ENCODE measurements at regions not wholly inside any gene's neighbourhood (a gene's known extent, or its start where the extent isn't known, plus 50 kb on each side); places are given as distances from the start of the nearest gene placed in this dataset.
A peak's percentile ranks its signal among the peaks of the same experiment; 100 is the strongest.

- Histone ChIP-seq H2BK12ac (ENCODE audit: low read length) (no peak overlapping the region), H2BK5ac (ENCODE audit: low read depth, low read length, poor library complexity) (no peak overlapping the region), H3K27ac (ENCODE audit: low read depth, low read length) (no peak overlapping the region), H3K79me2 (ENCODE audit: control insufficient read depth, insufficient read depth, low read length, poor library complexity) (no peaks in the 10 kb centered on the region), H2BK120ac (ENCODE audit: insufficient read depth, low read length, poor library complexity) (no peak overlapping the region), H3K18ac (ENCODE audit: low read length) (no peak overlapping the region), H3K36me3 (ENCODE audit: control insufficient read depth in 1 of 2, insufficient read depth in 2 of 2, low read length in 2 of 2) (no peaks in the 10 kb centered on the region), H2AFZ (ENCODE audit: insufficient read depth, low read length, poor library complexity) (no peak overlapping the region), H3K4ac (ENCODE audit: low read depth, low read length) (no peak overlapping the region), H4K12ac (ENCODE audit: low read depth, low read length) (no peak overlapping the region), H3K14ac (ENCODE audit: low read length) (no peak overlapping the region), H3K79me1 (ENCODE audit: low read length) (no peaks in the 10 kb centered on the region), H3K9me3 (ENCODE audit: insufficient read depth, low read depth, low read length) (no peaks in the 10 kb centered on the region), H3K4me1 (ENCODE audit: control insufficient read depth in 1 of 2, insufficient read depth in 2 of 2, low read length in 2 of 2) (no peaks in the 10 kb centered on the region), H2AK5ac (ENCODE audit: low read length) (no peak overlapping the region), H4K91ac (ENCODE audit: low read depth, low read length) (no peak overlapping the region), H3K9ac (ENCODE audit: low read length) (no peak overlapping the region), H3K23ac (ENCODE audit: low read length) (no peak overlapping the region), H3K4me3 (ENCODE audit: low read depth, low read length) (no peak overlapping the region), H3K4me2 (ENCODE audit: low read length) (no peak overlapping the region), H4K8ac (ENCODE audit: low read depth, low read length) (no peak overlapping the region), H3K27me3 (ENCODE audit: insufficient read depth, low read length) (no peaks in the 10 kb centered on the region)
- peak in 1 of 2 donors; percentile 0 for DNase-seq
- WGBS (ENCODE audit: extremely low coverage, insufficient coverage, insufficient read length), result no CpG with 5 or more reads among the region's 4 CpGs
Observed at GRCh38 chrX:99752776-99753175, 657.3 kb downstream of the PCDH19 start.

GRCh38 chrX:99750721-99751120 lies 659.4 kb downstream of the PCDH19 start:
- no peak overlapping the region for H3K4ac ChIP-seq (ENCODE audit: low read depth, low read length)
- H3K79me1 ChIP-seq (ENCODE audit: low read length), result no peaks in the 10 kb centered on the region
- H4K8ac ChIP-seq (ENCODE audit: low read depth, low read length), result no peak overlapping the region
- H3K4me2 ChIP-seq (ENCODE audit: low read length), result no peak overlapping the region
- no peaks in the 10 kb centered on the region for H3K79me2 ChIP-seq (ENCODE audit: control insufficient read depth, insufficient read depth, low read length, poor library complexity)
- H3K27me3 ChIP-seq (ENCODE audit: insufficient read depth, low read length), result no peaks in the 10 kb centered on the region
- no peak overlapping the region for H3K27ac ChIP-seq (ENCODE audit: low read depth, low read length)
- no peak overlapping the region for H2BK5ac ChIP-seq (ENCODE audit: low read depth, low read length, poor library complexity)
- no peak overlapping the region for H2AK5ac ChIP-seq (ENCODE audit: low read length)
- no peaks in the 10 kb centered on the region for H3K9me3 ChIP-seq (ENCODE audit: insufficient read depth, low read depth, low read length)
- H3K4me1 ChIP-seq (ENCODE audit: control insufficient read depth in 1 of 2, insufficient read depth in 2 of 2, low read length in 2 of 2), result no peaks in the 10 kb centered on the region
- no peaks in the 10 kb centered on the region for H3K36me3 ChIP-seq (ENCODE audit: control insufficient read depth in 1 of 2, insufficient read depth in 2 of 2, low read length in 2 of 2)
- H2BK12ac ChIP-seq (ENCODE audit: low read length), result no peak overlapping the region
- no peak for DNase-seq
- no peak overlapping the region for H3K23ac ChIP-seq (ENCODE audit: low read length)
- H2AFZ ChIP-seq (ENCODE audit: insufficient read depth, low read length, poor library complexity), result no peak overlapping the region
- H4K12ac ChIP-seq (ENCODE audit: low read depth, low read length), result no peak overlapping the region
- H3K18ac ChIP-seq (ENCODE audit: low read length), result no peak overlapping the region
- no peak overlapping the region for H3K9ac ChIP-seq (ENCODE audit: low read length)
- no CpG with 5 or more reads among the region's 1 CpG for WGBS (ENCODE audit: extremely low coverage, insufficient coverage, insufficient read length)
- no peak overlapping the region for H2BK120ac ChIP-seq (ENCODE audit: insufficient read depth, low read length, poor library complexity)
- H3K14ac ChIP-seq (ENCODE audit: low read length), result no peak overlapping the region
- no peak overlapping the region for H3K4me3 ChIP-seq (ENCODE audit: low read depth, low read length)
- H4K91ac ChIP-seq (ENCODE audit: low read depth, low read length), result no peak overlapping the region

GRCh38 chrX:99722094-99722493 lies 688.0 kb downstream of the PCDH19 start:
- Histone ChIP-seq H3K27me3 (ENCODE audit: insufficient read depth, low read length) (no peaks in the 10 kb centered on the region), H3K79me2 (ENCODE audit: control insufficient read depth, insufficient read depth, low read length, poor library complexity) (no peaks in the 10 kb centered on the region), H3K79me1 (ENCODE audit: low read length) (no peaks in the 10 kb centered on the region), H2BK120ac (ENCODE audit: insufficient read depth, low read length, poor library complexity) (no peak overlapping the region), H4K8ac (ENCODE audit: low read depth, low read length) (no peak overlapping the region), H4K91ac (ENCODE audit: low read depth, low read length) (no peak overlapping the region), H3K23ac (ENCODE audit: low read length) (no peak overlapping the region), H3K9me3 (ENCODE audit: insufficient read depth, low read depth, low read length) (no peaks in the 10 kb centered on the region), H3K27ac (ENCODE audit: low read depth, low read length) (no peak overlapping the region), H3K18ac (ENCODE audit: low read length) (no peak overlapping the region), H3K4me1 (ENCODE audit: control insufficient read depth in 1 of 2, insufficient read depth in 2 of 2, low read length in 2 of 2) (no peaks in the 10 kb centered on the region), H2BK12ac (ENCODE audit: low read length) (no peak overlapping the region), H3K4me3 (ENCODE audit: low read depth, low read length) (no peak overlapping the region), H2BK5ac (ENCODE audit: low read depth, low read length, poor library complexity) (no peak overlapping the region), H4K12ac (ENCODE audit: low read depth, low read length) (no peak overlapping the region), H2AK5ac (ENCODE audit: low read length) (no peak overlapping the region), H3K4ac (ENCODE audit: low read depth, low read length) (no peak overlapping the region), H3K9ac (ENCODE audit: low read length) (no peak overlapping the region), H3K14ac (ENCODE audit: low read length) (no peak overlapping the region), H2AFZ (ENCODE audit: insufficient read depth, low read length, poor library complexity) (no peak overlapping the region), H3K36me3 (ENCODE audit: control insufficient read depth in 1 of 2, insufficient read depth in 2 of 2, low read length in 2 of 2) (no peaks in the 10 kb centered on the region), H3K4me2 (ENCODE audit: low read length) (no peak overlapping the region)
- peak in 1 of 2 donors; percentile 31 for DNase-seq
- WGBS (ENCODE audit: extremely low coverage, insufficient coverage, insufficient read length), result no CpG with 5 or more reads among the region's 3 CpGs

- Histone ChIP-seq H3K27me3 (ENCODE audit: insufficient read depth, low read length) (no peaks in the 10 kb centered on the region), H4K8ac (ENCODE audit: low read depth, low read length) (no peak overlapping the region), H3K23ac (ENCODE audit: low read length) (no peak overlapping the region), H2BK5ac (ENCODE audit: low read depth, low read length, poor library complexity) (no peak overlapping the region), H3K4me2 (ENCODE audit: low read length) (no peak overlapping the region), H3K79me1 (ENCODE audit: low read length) (no peaks in the 10 kb centered on the region), H3K9me3 (ENCODE audit: insufficient read depth, low read depth, low read length) (no peaks in the 10 kb centered on the region), H3K4ac (ENCODE audit: low read depth, low read length) (no peak overlapping the region), H3K79me2 (ENCODE audit: control insufficient read depth, insufficient read depth, low read length, poor library complexity) (no peaks in the 10 kb centered on the region), H2BK120ac (ENCODE audit: insufficient read depth, low read length, poor library complexity) (no peak overlapping the region), H3K27ac (ENCODE audit: low read depth, low read length) (no peak overlapping the region), H3K18ac (ENCODE audit: low read length) (no peak overlapping the region), H3K4me1 (ENCODE audit: control insufficient read depth in 1 of 2, insufficient read depth in 2 of 2, low read length in 2 of 2) (no peaks in the 10 kb centered on the region), H2AFZ (ENCODE audit: insufficient read depth, low read length, poor library complexity) (no peak overlapping the region), H3K9ac (ENCODE audit: low read length) (no peak overlapping the region), H2AK5ac (ENCODE audit: low read length) (no peak overlapping the region), H2BK12ac (ENCODE audit: low read length) (no peak overlapping the region), H4K91ac (ENCODE audit: low read depth, low read length) (no peak overlapping the region), H3K36me3 (ENCODE audit: control insufficient read depth in 1 of 2, insufficient read depth in 2 of 2, low read length in 2 of 2) (no peaks in the 10 kb centered on the region), H4K12ac (ENCODE audit: low read depth, low read length) (no peak overlapping the region), H3K4me3 (ENCODE audit: low read depth, low read length) (no peak overlapping the region), H3K14ac (ENCODE audit: low read length) (no peak overlapping the region)
- no CpG with 5 or more reads among the region's 6 CpGs for WGBS (ENCODE audit: extremely low coverage, insufficient coverage, insufficient read length)
- no peak for DNase-seq
Observed at GRCh38 chrX:99719140-99719539, 690.9 kb downstream of the PCDH19 start.
